K562 (cell line): ENCODE measurements at regions not wholly inside any gene's neighbourhood (a gene's known extent, or its start where the extent isn't known, plus 50 kb on each side); places are given as distances from the start of the nearest gene placed in this dataset.

Experiments used
- HMGN3 ChIP-seq: IDR thresholded peaks from 2 replicates; pipeline ENCODE4 v1.6.1; 2011; ENCODE audit warnings: borderline replicate concordance, low read depth, mild to moderate bottlenecking, mixed read lengths, low read length; ENCODE audit not compliant: insufficient read length; ENCODE audit errors: extremely low read depth
- KAT8 ChIP-seq: fragments of 450-650 bp; IDR thresholded peaks from 2 replicates; pipeline ENCODE4 v1.6.1; 2016; ENCODE audit warnings: low read depth, mild to moderate bottlenecking
- PHF20 ChIP-seq: fragments of 450-650 bp; IDR thresholded peaks from 2 replicates; pipeline ENCODE4 v1.6.1; 2018; ENCODE audit not compliant: partially characterized antibody
- TRIM24 ChIP-seq, 2 experiments: fragments of 450-650 bp; IDR thresholded peaks; 2 replicates each; pipeline ENCODE4 v1.6.1; 2016
- ZNF121 ChIP-seq: sonication (generic); formaldehyde crosslinking; conservative IDR thresholded peaks from 2 replicates; pipeline ENCODE4 v1.8.0; 2022; ENCODE audit warnings: missing genetic modification reagents
- TF ChIP-seq, protein P1 (sequence below), 3 experiments: IDR thresholded peaks in 2 of 3; conservative IDR thresholded peaks in 1 of 3; 2 replicates each; pipeline ENCODE4 v1.5.1; 2011 to 2012; ENCODE audit warnings: low read length in 3 of 3, mild to moderate bottlenecking in 3 of 3, control low read depth in 2 of 3, improper control_type of control experiment in 1 of 3, inconsistent platforms in 1 of 3, low read depth in 1 of 3, mixed read lengths in 1 of 3, moderate library complexity in 1 of 3; ENCODE audit not compliant: insufficient read depth in 2 of 3
- TF ChIP-seq, protein P2 (sequence below): sonication (generic); formaldehyde crosslinking; IDR thresholded peaks from 2 replicates; pipeline ENCODE4 v1.9.0; 2022; ENCODE audit warnings: mild to moderate bottlenecking, missing genetic modification reagents

DNA sequence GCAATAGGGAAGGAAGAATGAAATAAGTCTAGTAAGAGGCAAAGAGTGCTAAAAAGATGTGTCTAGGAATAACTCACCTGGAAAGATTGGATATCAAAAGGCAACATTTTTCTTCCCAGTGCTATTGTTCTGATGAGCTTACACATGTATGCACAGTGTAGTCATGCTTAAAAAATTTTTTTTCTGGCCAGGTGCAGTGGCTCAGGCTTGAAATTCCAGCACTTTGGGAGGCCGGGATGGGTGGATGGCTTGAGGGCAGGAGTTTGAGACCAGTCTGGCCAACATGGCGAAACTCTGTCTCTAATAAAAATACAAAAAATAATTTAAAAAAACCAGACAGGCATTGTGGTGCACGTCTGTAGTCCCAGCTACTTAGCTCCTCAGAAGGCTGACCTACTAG is 795.8 kb upstream of the IGFBP7 start:
- TF ChIP-seq, protein P1, sequence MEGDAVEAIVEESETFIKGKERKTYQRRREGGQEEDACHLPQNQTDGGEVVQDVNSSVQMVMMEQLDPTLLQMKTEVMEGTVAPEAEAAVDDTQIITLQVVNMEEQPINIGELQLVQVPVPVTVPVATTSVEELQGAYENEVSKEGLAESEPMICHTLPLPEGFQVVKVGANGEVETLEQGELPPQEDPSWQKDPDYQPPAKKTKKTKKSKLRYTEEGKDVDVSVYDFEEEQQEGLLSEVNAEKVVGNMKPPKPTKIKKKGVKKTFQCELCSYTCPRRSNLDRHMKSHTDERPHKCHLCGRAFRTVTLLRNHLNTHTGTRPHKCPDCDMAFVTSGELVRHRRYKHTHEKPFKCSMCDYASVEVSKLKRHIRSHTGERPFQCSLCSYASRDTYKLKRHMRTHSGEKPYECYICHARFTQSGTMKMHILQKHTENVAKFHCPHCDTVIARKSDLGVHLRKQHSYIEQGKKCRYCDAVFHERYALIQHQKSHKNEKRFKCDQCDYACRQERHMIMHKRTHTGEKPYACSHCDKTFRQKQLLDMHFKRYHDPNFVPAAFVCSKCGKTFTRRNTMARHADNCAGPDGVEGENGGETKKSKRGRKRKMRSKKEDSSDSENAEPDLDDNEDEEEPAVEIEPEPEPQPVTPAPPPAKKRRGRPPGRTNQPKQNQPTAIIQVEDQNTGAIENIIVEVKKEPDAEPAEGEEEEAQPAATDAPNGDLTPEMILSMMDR (IDR thresholded peaks at IDR 0.05 in 2 of 3, conservative IDR thresholded peaks at IDR 0.05 in 1 of 3; ENCODE audit: insufficient read depth in 2 of 3, low read depth in 1 of 3, low read length in 3 of 3), result no peak
- no peak for TF ChIP-seq KAT8
- no peak for TF ChIP-seq PHF20
- TF ChIP-seq HMGN3, result no peak
- no peak for TF ChIP-seq TRIM24 (IDR thresholded peaks at IDR 0.05)
- TF ChIP-seq, protein P2, sequence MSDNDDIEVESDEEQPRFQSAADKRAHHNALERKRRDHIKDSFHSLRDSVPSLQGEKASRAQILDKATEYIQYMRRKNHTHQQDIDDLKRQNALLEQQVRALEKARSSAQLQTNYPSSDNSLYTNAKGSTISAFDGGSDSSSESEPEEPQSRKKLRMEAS (CRISPR knock-in tag), result no peak
- no peak for TF ChIP-seq ZNF121
